ENCODE measurements at regions not wholly inside any gene's neighbourhood (a gene's known extent, or its start where the extent isn't known, plus 50 kb on each side); places are given as distances from the start of the nearest gene placed in this dataset.

- intact Hi-C loops (cut with micrococcal nuclease; ENCODE audit: unreplicated experiment), result no loop called here
- H3K27ac Mint-ChIP-seq (ENCODE audit: unreplicated experiment), result no peak overlapping the region
- DNase-seq, result no peak
- no peaks in the 10 kb centered on the region for H3K9me3 ChIP-seq
- no peaks in the 10 kb centered on the region for H3K36me3 Mint-ChIP-seq (ENCODE audit: insufficient read depth, unreplicated experiment)
- H3K27me3 ChIP-seq (replicated peaks; ENCODE audit: control insufficient read depth, insufficient read depth, low read length), result no peaks in the 10 kb centered on the region
- no peaks in the 10 kb centered on the region for H3K36me3 ChIP-seq (ENCODE audit: control insufficient read depth, insufficient read depth, low read length)
- ChIA-PET CTCF (no interaction called here), POLR2A (no interaction called here)
- no peaks in the 10 kb centered on the region for H3K4me1 ChIP-seq
- no TSS peak for BruUV-seq (replicated peaks)
- no peak overlapping the region for H3K4me3 Mint-ChIP-seq (ENCODE audit: unreplicated experiment)
- H3K27me3 Mint-ChIP-seq (ENCODE audit: insufficient read depth, unreplicated experiment), result peaks cover 33% of the 10 kb centered on the region
- no peak overlapping the region for H3K4me3 ChIP-seq (ENCODE audit: low read depth, low read length)
- H3K9me3 Mint-ChIP-seq (ENCODE audit: unreplicated experiment), result peaks cover 11% of the 10 kb centered on the region
- no peaks in the 10 kb centered on the region for H3K4me1 Mint-ChIP-seq (ENCODE audit: low read depth, unreplicated experiment)
- TF ChIP-seq, protein P1, sequence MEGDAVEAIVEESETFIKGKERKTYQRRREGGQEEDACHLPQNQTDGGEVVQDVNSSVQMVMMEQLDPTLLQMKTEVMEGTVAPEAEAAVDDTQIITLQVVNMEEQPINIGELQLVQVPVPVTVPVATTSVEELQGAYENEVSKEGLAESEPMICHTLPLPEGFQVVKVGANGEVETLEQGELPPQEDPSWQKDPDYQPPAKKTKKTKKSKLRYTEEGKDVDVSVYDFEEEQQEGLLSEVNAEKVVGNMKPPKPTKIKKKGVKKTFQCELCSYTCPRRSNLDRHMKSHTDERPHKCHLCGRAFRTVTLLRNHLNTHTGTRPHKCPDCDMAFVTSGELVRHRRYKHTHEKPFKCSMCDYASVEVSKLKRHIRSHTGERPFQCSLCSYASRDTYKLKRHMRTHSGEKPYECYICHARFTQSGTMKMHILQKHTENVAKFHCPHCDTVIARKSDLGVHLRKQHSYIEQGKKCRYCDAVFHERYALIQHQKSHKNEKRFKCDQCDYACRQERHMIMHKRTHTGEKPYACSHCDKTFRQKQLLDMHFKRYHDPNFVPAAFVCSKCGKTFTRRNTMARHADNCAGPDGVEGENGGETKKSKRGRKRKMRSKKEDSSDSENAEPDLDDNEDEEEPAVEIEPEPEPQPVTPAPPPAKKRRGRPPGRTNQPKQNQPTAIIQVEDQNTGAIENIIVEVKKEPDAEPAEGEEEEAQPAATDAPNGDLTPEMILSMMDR (IDR thresholded peaks at IDR 0.05; ENCODE audit: insufficient read depth in 1 of 2, low read depth in 1 of 2, low read length in 1 of 2, severe bottlenecking in 1 of 2, unreplicated experiment in 1 of 2), result no peak
Measured at GRCh38 chr5:154129013-154129412, 61.5 kb upstream of the GALNT10 start.

GRCh38 chr5:154129921-154130320 lies 60.6 kb upstream of the GALNT10 start:
- Mint-ChIP-seq H3K27me3 (ENCODE audit: insufficient read depth, unreplicated experiment) (peaks cover 29% of the 10 kb centered on the region), H3K4me3 (ENCODE audit: unreplicated experiment) (no peak overlapping the region), H3K36me3 (ENCODE audit: insufficient read depth, unreplicated experiment) (no peaks in the 10 kb centered on the region), H3K4me1 (ENCODE audit: low read depth, unreplicated experiment) (no peaks in the 10 kb centered on the region), H3K9me3 (ENCODE audit: unreplicated experiment) (peaks cover 7% of the 10 kb centered on the region), H3K27ac (ENCODE audit: unreplicated experiment) (no peak overlapping the region)
- Histone ChIP-seq H3K4me1 (no peaks in the 10 kb centered on the region), H3K27me3 (replicated peaks; ENCODE audit: control insufficient read depth, insufficient read depth, low read length) (no peaks in the 10 kb centered on the region), H3K36me3 (ENCODE audit: control insufficient read depth, insufficient read depth, low read length) (no peaks in the 10 kb centered on the region), H3K9me3 (no peaks in the 10 kb centered on the region), H3K4me3 (ENCODE audit: low read depth, low read length) (no peak overlapping the region)
- BruUV-seq (replicated peaks), result no TSS peak
- intact Hi-C loops (cut with micrococcal nuclease; ENCODE audit: unreplicated experiment), result loop anchor here (5.0 kb wide), 1 partner anchor 58 kb away; no protein-coding TSS in a partner anchor
- ChIA-PET CTCF (no interaction called here), POLR2A (no interaction called here)
- TF ChIP-seq, protein P1 (IDR thresholded peaks at IDR 0.05; ENCODE audit: insufficient read depth in 1 of 2, low read depth in 1 of 2, low read length in 1 of 2, severe bottlenecking in 1 of 2, unreplicated experiment in 1 of 2), result no peak
- DNase-seq, result no peak

GRCh38 chr5:154131817-154132216 lies 58.7 kb upstream of the GALNT10 start:
- no peaks in the 10 kb centered on the region for H3K27me3 ChIP-seq (replicated peaks; ENCODE audit: control insufficient read depth, insufficient read depth, low read length)
- TF ChIP-seq, protein P1 (IDR thresholded peaks at IDR 0.05; ENCODE audit: insufficient read depth in 1 of 2, low read depth in 1 of 2, low read length in 1 of 2, severe bottlenecking in 1 of 2, unreplicated experiment in 1 of 2), result no peak
- H3K4me3 Mint-ChIP-seq (ENCODE audit: unreplicated experiment), result no peak overlapping the region
- H3K27me3 Mint-ChIP-seq (ENCODE audit: insufficient read depth, unreplicated experiment), result peaks cover 25% of the 10 kb centered on the region
- no peaks in the 10 kb centered on the region for H3K4me1 Mint-ChIP-seq (ENCODE audit: low read depth, unreplicated experiment)
- POLR2A ChIA-PET, result no interaction called here
- H3K36me3 ChIP-seq (ENCODE audit: control insufficient read depth, insufficient read depth, low read length), result no peaks in the 10 kb centered on the region
- H3K27ac Mint-ChIP-seq (ENCODE audit: unreplicated experiment), result no peak overlapping the region
- intact Hi-C loops (cut with micrococcal nuclease; ENCODE audit: unreplicated experiment), result loop anchor here (5.0 kb wide), 1 partner anchor 60 kb away; no protein-coding TSS in a partner anchor
- no TSS peak for BruUV-seq (replicated peaks)
- no peaks in the 10 kb centered on the region for H3K9me3 ChIP-seq
- DNase-seq, result no peak
- no peaks in the 10 kb centered on the region for H3K36me3 Mint-ChIP-seq (ENCODE audit: insufficient read depth, unreplicated experiment)
- CTCF ChIA-PET, result no interaction called here
- H3K4me3 ChIP-seq (ENCODE audit: low read depth, low read length), result no peak overlapping the region
- H3K9me3 Mint-ChIP-seq (ENCODE audit: unreplicated experiment), result no peaks in the 10 kb centered on the region
- H3K4me1 ChIP-seq, result no peaks in the 10 kb centered on the region

Data from Caco-2 (cell line).